GM18508 (cell line): ENCODE measurements at regions not wholly inside any gene's neighbourhood (a gene's known extent, or its start where the extent isn't known, plus 50 kb on each side); places are given as distances from the start of the nearest gene placed in this dataset.
"Not testable (repeated sequence)": the region's sequence is repeated elsewhere in the genome, so short reads cannot be mapped to it uniquely, and the experiment has no call there.

Source experiments
- ATAC-seq: cut with Tn5 transposase; IDR thresholded peaks from one replicate; pipeline ENCODE4 v1.9.1; 2021; ENCODE audit warnings: moderate number of reproducible peaks; ENCODE audit not compliant: insufficient read depth, unreplicated experiment

- no peak for ATAC-seq
Observed at GRCh38 chr5:8521991-8522390, 653.0 kb downstream of the MTRR start.

GRCh38 chr5:8522646-8523045, 653.7 kb downstream of the MTRR start:
- ATAC-seq, result no peak

- no peak for ATAC-seq
Observed at GRCh38 chr5:8523501-8523900, 654.6 kb downstream of the MTRR start.

GRCh38 chr5:8525819-8526218, 656.9 kb downstream of the MTRR start:
- no peak for ATAC-seq

- no peak for ATAC-seq
Observed at GRCh38 chr5:8528106-8528505, 659.2 kb downstream of the MTRR start.

GRCh38 chr5:8538821-8539220, 669.9 kb downstream of the MTRR start:
- no peak for ATAC-seq

GRCh38 chr5:8540317-8540716, 671.4 kb downstream of the MTRR start:
- no peak for ATAC-seq

GRCh38 chr5:8550921-8551320, 682.0 kb downstream of the MTRR start:
- ATAC-seq, result no peak

GRCh38 chr5:8553364-8553763, 684.4 kb downstream of the MTRR start:
- no peak for ATAC-seq

- no peak for ATAC-seq
Observed at GRCh38 chr5:8557728-8558127, 688.8 kb downstream of the MTRR start.

- no peak for ATAC-seq
Observed at GRCh38 chr5:8560776-8561175, 691.8 kb downstream of the MTRR start.

GRCh38 chr5:8561224-8561840, 692.4 kb downstream of the MTRR start:
- no peak for ATAC-seq

GRCh38 chr5:8561854-8562253, 692.9 kb downstream of the MTRR start:
- ATAC-seq, result no peak

GRCh38 chr5:8563540-8563939, 694.6 kb downstream of the MTRR start:
- ATAC-seq, result not testable (repeated sequence)

- ATAC-seq, result no peak
Observed at GRCh38 chr5:8568858-8569257, 699.9 kb downstream of the MTRR start.

- ATAC-seq, result no peak
Observed at GRCh38 chr5:8570528-8570927, 701.6 kb downstream of the MTRR start.

- ATAC-seq, result no peak
Observed at GRCh38 chr5:8576178-8576577, 707.2 kb downstream of the MTRR start.

- peak; percentile 92 for ATAC-seq
Observed at GRCh38 chr5:8577792-8578191, 708.8 kb downstream of the MTRR start.

GRCh38 chr5:8580298-8580697, 711.4 kb downstream of the MTRR start:
- ATAC-seq, result no peak

- ATAC-seq, result no peak
Observed at GRCh38 chr5:8581047-8581446, 712.1 kb downstream of the MTRR start.

GRCh38 chr5:8585230-8586018, 716.5 kb downstream of the MTRR start:
- no peak for ATAC-seq

- ATAC-seq, result no peak
Observed at GRCh38 chr5:8590959-8591358, 722.0 kb downstream of the MTRR start.
